ENCODE measurements at regions not wholly inside any gene's neighbourhood (a gene's known extent, or its start where the extent isn't known, plus 50 kb on each side); places are given as distances from the start of the nearest gene placed in this dataset.

GRCh38 chr15:47213883-47214282, 503.4 kb upstream of the SEMA6D start:
- DNase-seq (ENCODE audit: low spot score), result no peak

DNA sequence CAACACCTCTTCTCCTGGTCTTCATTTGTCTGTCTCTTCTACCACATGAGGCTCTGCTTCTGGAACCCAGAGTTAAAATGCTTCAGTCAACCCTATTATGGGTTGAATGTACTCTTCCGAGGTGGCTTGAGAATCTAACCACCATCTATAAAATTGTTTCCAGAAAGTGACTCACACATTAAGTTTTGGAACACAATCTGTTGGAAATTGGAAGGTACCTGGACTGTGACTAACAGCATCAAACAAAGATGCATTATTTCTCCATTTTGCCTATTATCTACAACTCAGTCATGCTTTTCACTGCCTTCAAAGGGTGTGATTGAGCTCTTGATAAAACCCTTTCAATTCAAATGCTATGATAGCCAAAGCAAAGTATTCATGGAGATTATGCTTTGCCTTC, 499.0 kb upstream of the SEMA6D start:
- DNase-seq (ENCODE audit: low spot score), result no peak

DNA sequence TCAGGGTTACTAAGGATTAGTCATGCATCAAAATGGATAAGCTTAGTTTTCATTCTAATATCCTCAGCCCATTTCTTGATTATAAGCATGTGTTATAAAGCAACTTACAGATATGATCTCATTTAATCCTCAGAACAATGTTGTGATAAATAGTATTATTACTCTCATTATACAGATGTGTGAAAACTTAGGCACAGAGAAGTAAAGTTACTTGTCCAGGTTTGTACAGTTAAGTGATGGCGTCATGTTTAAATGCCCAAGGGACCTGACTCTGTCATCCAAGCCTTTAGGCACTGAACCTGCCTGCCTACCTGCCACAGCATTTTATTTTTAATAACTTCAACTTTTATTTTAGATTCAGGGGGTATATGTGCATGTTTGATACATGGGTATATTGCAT, 472.9 kb upstream of the SEMA6D start:
- no peak for DNase-seq (ENCODE audit: low spot score)

- no peak for DNase-seq (ENCODE audit: low spot score)
Observed at GRCh38 chr15:47246317-47246716, 471.0 kb upstream of the SEMA6D start.

DNA sequence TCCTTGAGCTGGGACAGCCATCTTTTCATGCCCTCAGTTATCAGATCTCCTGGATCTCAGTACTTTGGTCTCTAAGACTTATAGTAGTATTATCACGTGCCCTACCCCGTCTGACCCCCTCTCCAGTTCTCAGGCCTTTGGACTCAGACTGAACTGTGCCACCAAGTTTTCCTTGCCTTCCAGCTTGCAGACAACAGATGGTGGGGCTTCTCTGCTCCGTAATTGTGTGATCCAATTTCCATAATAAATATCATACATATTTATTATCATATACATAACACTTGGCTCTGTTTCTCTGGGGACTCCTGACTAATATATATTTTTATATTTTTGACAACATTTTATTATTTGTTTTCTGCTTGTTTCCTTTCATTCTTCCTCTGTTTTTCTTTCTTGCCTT, 458.8 kb upstream of the SEMA6D start:
- DNase-seq (ENCODE audit: low spot score), result no peak

DNA sequence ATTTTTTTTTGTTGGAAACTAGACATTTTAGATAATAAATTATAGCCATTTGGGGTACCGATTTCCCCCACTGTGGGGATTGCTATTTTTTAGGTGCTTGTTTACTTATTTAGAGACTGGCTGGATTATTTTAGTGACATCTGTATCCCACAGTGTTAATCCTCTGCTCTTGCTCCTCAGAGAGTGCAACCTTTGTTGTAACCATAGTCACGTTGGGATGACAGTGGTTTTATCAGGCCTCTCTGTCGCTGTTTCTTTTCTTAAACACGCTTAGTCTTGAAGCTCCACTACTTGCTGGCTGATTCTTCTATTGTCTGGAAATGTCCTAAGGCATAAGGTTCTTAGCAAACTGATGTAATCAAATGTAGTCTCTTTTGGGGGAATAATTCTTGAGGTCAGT, 451.6 kb upstream of the SEMA6D start:
- DNase-seq (ENCODE audit: low spot score), result no peak

GRCh38 chr15:47266566-47266965, 450.7 kb upstream of the SEMA6D start:
- DNase-seq (ENCODE audit: low spot score), result no peak

GRCh38 chr15:47273864-47274263, 443.4 kb upstream of the SEMA6D start:
- DNase-seq (ENCODE audit: low spot score), result no peak

DNA sequence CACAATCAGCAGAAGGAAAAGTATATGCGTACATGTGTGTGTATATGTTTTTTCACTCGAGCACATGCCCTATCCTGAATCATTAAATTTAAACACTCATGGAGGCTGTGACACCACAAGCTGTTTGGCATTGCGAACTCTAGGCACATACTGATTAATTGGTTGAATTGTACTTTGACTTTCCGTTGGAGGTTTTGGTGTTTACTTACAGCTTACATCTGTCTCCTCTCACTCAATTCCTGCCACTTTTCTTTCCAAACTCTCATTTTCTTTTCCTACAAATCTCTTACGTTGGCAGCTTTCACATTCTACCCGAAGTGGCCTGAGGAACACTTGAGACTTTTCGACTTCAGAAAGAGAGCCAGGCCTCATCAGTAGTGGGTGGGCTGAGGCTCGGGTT, 434.1 kb upstream of the SEMA6D start:
- DNase-seq (ENCODE audit: low spot score), result no peak

- DNase-seq (ENCODE audit: low spot score), result no peak
Observed at GRCh38 chr15:47288794-47289193, 428.5 kb upstream of the SEMA6D start.

- DNase-seq (ENCODE audit: low spot score), result no peak
Observed at GRCh38 chr15:47289656-47290055, 427.6 kb upstream of the SEMA6D start.

- DNase-seq (ENCODE audit: low spot score), result no peak
Observed at GRCh38 chr15:47291767-47292166, 425.5 kb upstream of the SEMA6D start.

GRCh38 chr15:47292638-47293190, 424.6 kb upstream of the SEMA6D start:
- no peak for DNase-seq (ENCODE audit: low spot score)

- DNase-seq (ENCODE audit: low spot score), result no peak
Observed at GRCh38 chr15:47293466-47294162, 423.7 kb upstream of the SEMA6D start.

GRCh38 chr15:47294765-47295259, 422.5 kb upstream of the SEMA6D start:
- no peak for DNase-seq (ENCODE audit: low spot score)

- no peak for DNase-seq (ENCODE audit: low spot score)
Observed at GRCh38 chr15:47296881-47297280, 420.4 kb upstream of the SEMA6D start.

DNA sequence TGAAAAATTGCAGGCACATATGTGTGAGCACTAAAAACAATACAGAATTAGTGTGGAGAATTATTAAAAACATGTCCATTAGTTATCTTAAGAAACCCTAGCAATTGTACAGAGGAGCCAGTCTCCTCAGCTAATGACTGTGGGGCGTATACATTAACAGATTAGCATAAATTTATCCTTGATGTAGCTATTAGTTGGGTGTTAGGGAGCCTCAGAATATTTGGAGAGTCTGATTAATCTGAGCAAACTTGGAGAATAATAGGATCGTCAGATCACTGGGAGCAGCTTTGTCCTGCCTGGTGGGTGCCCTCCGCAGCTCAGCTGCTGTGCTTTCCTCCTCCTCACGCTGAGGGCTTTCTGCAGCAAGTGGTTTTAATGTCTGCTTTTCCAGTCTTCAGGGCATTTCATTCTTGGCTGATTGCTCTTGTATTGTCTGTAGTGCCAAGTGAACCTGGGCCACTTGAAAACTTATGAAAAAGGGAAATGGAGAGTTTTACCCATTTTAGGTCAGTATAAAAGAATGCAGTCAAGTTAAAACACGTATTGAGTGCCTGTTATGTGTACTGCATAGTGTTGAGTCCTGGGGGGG, 417.4 kb upstream of the SEMA6D start:
- no peak for DNase-seq (ENCODE audit: low spot score)

DNA sequence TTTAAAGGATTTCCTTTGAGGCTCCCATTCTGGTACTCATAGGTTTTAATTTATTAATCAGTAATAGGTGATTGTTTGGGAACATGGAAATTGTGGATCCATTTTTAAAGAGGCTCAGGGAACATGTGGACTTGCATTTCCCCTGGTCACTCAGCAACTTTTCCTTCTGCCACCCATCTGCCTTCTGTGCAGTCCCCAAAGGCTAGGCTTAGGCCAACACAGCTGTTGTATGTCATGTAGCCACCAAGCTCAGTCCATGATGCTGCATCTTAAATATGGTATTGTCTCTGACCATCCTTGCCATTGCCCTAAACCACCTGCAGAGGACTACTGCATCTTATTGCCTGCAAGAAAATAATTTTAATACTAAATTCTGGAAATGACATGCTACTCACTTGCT, 416.7 kb upstream of the SEMA6D start:
- no peak for DNase-seq (ENCODE audit: low spot score)

- no peak for DNase-seq (ENCODE audit: low spot score)
Observed at GRCh38 chr15:47301481-47301880, 415.8 kb upstream of the SEMA6D start.

GRCh38 chr15:47304656-47305055, 412.6 kb upstream of the SEMA6D start:
- no peak for DNase-seq (ENCODE audit: low spot score)

DNA sequence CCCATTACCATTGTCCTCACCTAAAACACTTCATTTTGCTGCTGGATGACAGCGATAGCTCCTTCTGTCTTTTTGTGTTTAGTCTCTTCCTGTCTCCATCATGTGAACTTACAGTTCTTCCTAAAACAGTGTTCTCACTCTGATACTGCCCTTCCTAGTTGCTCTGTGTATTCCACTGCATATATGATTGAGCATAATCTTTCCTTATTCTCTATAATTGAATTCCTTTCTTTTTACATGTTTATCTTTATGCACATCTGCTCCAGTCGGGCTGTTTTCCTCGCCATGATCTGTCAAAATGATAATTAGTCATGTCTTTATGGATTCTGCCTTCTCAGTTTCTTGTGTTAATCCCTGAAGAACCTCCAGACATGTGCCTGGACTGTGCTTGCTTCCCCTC, 405.1 kb upstream of the SEMA6D start:
- DNase-seq (ENCODE audit: low spot score), result no peak

DNA sequence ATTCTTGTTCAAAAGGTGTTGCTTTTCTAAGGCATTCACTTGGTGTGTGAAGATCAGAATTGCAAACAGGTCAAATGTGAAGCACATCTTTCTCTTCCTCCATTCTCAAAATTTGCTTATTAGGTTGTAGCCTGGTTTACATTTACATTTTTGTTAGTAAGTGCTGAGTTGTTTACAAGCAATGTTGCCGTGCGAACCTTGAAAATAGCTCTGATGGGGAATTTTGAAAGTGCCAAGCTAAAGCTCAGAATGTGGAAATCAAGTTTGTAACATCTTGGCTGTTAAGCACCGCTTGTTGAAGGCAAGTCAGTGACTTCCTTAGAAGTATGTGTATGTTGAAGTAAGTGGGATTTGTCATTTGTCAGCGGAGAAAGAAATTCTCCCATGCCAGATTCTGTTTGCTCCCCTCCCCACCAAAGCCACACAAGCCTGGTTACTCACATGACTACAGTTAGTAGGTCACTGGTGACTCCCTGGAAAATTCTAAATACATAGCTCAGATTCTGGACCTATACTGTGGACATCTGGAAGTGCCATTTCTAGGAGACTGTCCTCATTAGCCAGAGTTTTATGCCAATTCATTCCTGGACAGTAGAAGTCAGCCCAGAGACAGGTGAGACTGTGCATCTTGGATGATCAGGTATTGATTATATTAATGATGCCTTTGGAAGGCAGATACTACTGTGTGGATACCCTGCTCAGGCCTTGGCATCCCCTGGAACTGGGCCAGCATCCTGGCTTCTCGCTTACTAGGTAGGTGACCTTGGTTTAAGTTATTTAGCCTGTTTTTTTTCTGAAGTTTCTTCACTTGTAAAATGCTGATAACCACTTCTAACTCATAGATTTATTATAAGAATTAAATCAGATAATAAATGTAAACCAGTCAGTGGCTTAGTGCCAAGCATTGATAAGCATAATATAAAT, 390.6 kb upstream of the SEMA6D start:
- DNase-seq (ENCODE audit: low spot score), result no peak

Measured in LoVo (cell line).